Muscle layer of colon (tissue), 2 donors: ENCODE measurements at regions not wholly inside any gene's neighbourhood (a gene's known extent, or its start where the extent isn't known, plus 50 kb on each side); places are given as distances from the start of the nearest gene placed in this dataset.

Experiments
- H3K27ac ChIP-seq: one replicate; pipeline ENCODE4 v1.7.0; 2013; ENCODE audit warnings: low read depth, mild to moderate bottlenecking, low read length, moderate library complexity
- H3K27me3 ChIP-seq, 2 donors: one replicate each; pipeline ENCODE4 v1.7.0; 2013; ENCODE audit warnings: low read length in 2 of 2, mild to moderate bottlenecking in 2 of 2; ENCODE audit not compliant: insufficient read depth in 2 of 2, control insufficient read depth in 1 of 2
- H3K36me3 ChIP-seq: one replicate; pipeline ENCODE4 v1.7.0; 2013; ENCODE audit warnings: mild to moderate bottlenecking, low read length; ENCODE audit not compliant: insufficient read depth
- H3K4me1 ChIP-seq: one replicate; pipeline ENCODE4 v1.7.0; 2013; ENCODE audit warnings: mild to moderate bottlenecking, low read length; ENCODE audit not compliant: insufficient read depth
- H3K4me3 ChIP-seq, 2 donors: one replicate each; pipeline ENCODE4 v1.7.0; 2013; ENCODE audit warnings: low read length in 2 of 2, low read depth in 1 of 2, mild to moderate bottlenecking in 1 of 2, moderate library complexity in 1 of 2
- H3K9ac ChIP-seq: one replicate; pipeline ENCODE4 v1.7.0; 2013; ENCODE audit warnings: low read length
- H3K9me3 ChIP-seq: one replicate; pipeline ENCODE4 v1.7.0; 2013; ENCODE audit warnings: mild to moderate bottlenecking, low read length
- donor health status: abdominal sarcoma.
- donor health status: Adenocarcinoma of cecum.

- no peaks in the 10 kb centered on the region for H3K4me1 ChIP-seq
- no peaks in the 10 kb centered on the region for H3K9me3 ChIP-seq
- H3K27me3 ChIP-seq: no peaks in the 10 kb centered on the region
- H3K36me3 ChIP-seq: no peaks in the 10 kb centered on the region
- H3K27ac ChIP-seq: no peak overlapping the region
- no peak overlapping the region for H3K4me3 ChIP-seq
- H3K9ac ChIP-seq: no peak overlapping the region
These were observed 210.0 kb upstream of the TOPAZ1 start for GRCh38 chr3:44031387-44032380.

- no peak overlapping the region for H3K4me3 ChIP-seq
- H3K27me3 ChIP-seq: no peaks in the 10 kb centered on the region
- no peaks in the 10 kb centered on the region for H3K9me3 ChIP-seq
- no peaks in the 10 kb centered on the region for H3K36me3 ChIP-seq
- H3K9ac ChIP-seq: no peak overlapping the region
- no peaks in the 10 kb centered on the region for H3K4me1 ChIP-seq
- no peak overlapping the region for H3K27ac ChIP-seq
These were observed 209.2 kb upstream of the TOPAZ1 start for GRCh38 chr3:44032487-44032886.

- no peaks in the 10 kb centered on the region for H3K36me3 ChIP-seq
- H3K4me3 ChIP-seq: no peak overlapping the region
- no peak overlapping the region for H3K9ac ChIP-seq
- H3K27ac ChIP-seq: no peak overlapping the region
- H3K4me1 ChIP-seq: no peaks in the 10 kb centered on the region
- no peaks in the 10 kb centered on the region for H3K27me3 ChIP-seq
- H3K9me3 ChIP-seq: no peaks in the 10 kb centered on the region
These were observed 208.6 kb upstream of the TOPAZ1 start for GRCh38 chr3:44033123-44033522.

GRCh38 chr3:44036850-44037249 lies 204.8 kb upstream of the TOPAZ1 start:
- no peaks in the 10 kb centered on the region for H3K4me1 ChIP-seq
- H3K27ac ChIP-seq: no peak overlapping the region
- H3K36me3 ChIP-seq: no peaks in the 10 kb centered on the region

GRCh38 chr3:44039006-44039405 lies 202.7 kb upstream of the TOPAZ1 start:
- Histone ChIP-seq H3K27me3 (no peaks in the 10 kb centered on the region), H3K27ac (no peak overlapping the region), H3K4me3 (no peak overlapping the region), H3K9ac (no peak overlapping the region), H3K36me3 (no peaks in the 10 kb centered on the region), H3K9me3 (no peaks in the 10 kb centered on the region), H3K4me1 (no peaks in the 10 kb centered on the region)

More at GRCh38 chr3:44036850-44037249, 204.8 kb upstream of the TOPAZ1 start:
- Histone ChIP-seq H3K4me3 (no peak overlapping the region), H3K27me3 (no peaks in the 10 kb centered on the region), H3K9ac (no peak overlapping the region), H3K9me3 (no peaks in the 10 kb centered on the region)

GRCh38 chr3:44041726-44042125 lies 200.0 kb upstream of the TOPAZ1 start:
- Histone ChIP-seq H3K27ac (no peak overlapping the region), H3K9ac (no peak overlapping the region), H3K27me3 (no peaks in the 10 kb centered on the region), H3K4me1 (no peaks in the 10 kb centered on the region), H3K36me3 (no peaks in the 10 kb centered on the region), H3K9me3 (no peaks in the 10 kb centered on the region), H3K4me3 (no peak overlapping the region)

- Histone ChIP-seq H3K27ac (no peak overlapping the region), H3K4me3 (no peak overlapping the region), H3K4me1 (no peaks in the 10 kb centered on the region), H3K27me3 (no peaks in the 10 kb centered on the region), H3K9ac (no peak overlapping the region), H3K9me3 (no peaks in the 10 kb centered on the region), H3K36me3 (no peaks in the 10 kb centered on the region)
These were observed 198.9 kb upstream of the TOPAZ1 start for GRCh38 chr3:44042772-44043171.

- H3K9me3 ChIP-seq: no peaks in the 10 kb centered on the region
- H3K27ac ChIP-seq: no peak overlapping the region
- H3K27me3 ChIP-seq: no peaks in the 10 kb centered on the region
- H3K9ac ChIP-seq: no peak overlapping the region
- no peak overlapping the region for H3K4me3 ChIP-seq
- no peaks in the 10 kb centered on the region for H3K36me3 ChIP-seq
- no peaks in the 10 kb centered on the region for H3K4me1 ChIP-seq
These were observed 196.0 kb upstream of the TOPAZ1 start for GRCh38 chr3:44045476-44046275.

GRCh38 chr3:44047796-44048195 lies 193.9 kb upstream of the TOPAZ1 start:
- Histone ChIP-seq H3K9ac (no peak overlapping the region), H3K9me3 (no peaks in the 10 kb centered on the region), H3K36me3 (no peaks in the 10 kb centered on the region), H3K4me3 (no peak overlapping the region), H3K27me3 (no peaks in the 10 kb centered on the region), H3K27ac (no peak overlapping the region), H3K4me1 (no peaks in the 10 kb centered on the region)

- Histone ChIP-seq H3K27ac (no peak overlapping the region), H3K27me3 (no peaks in the 10 kb centered on the region), H3K9me3 (no peaks in the 10 kb centered on the region)
These were observed 193.3 kb upstream of the TOPAZ1 start for GRCh38 chr3:44048196-44048924.

GRCh38 chr3:44048949-44049348 lies 192.7 kb upstream of the TOPAZ1 start:
- no peaks in the 10 kb centered on the region for H3K27me3 ChIP-seq

More at GRCh38 chr3:44048196-44048924, 193.3 kb upstream of the TOPAZ1 start:
- Histone ChIP-seq H3K4me3 (no peak overlapping the region), H3K36me3 (no peaks in the 10 kb centered on the region), H3K4me1 (no peaks in the 10 kb centered on the region), H3K9ac (no peak overlapping the region)

More at GRCh38 chr3:44048949-44049348, 192.7 kb upstream of the TOPAZ1 start:
- H3K4me1 ChIP-seq: no peaks in the 10 kb centered on the region
- no peaks in the 10 kb centered on the region for H3K9me3 ChIP-seq
- H3K9ac ChIP-seq: no peak overlapping the region
- H3K36me3 ChIP-seq: no peaks in the 10 kb centered on the region
- H3K4me3 ChIP-seq: no peak overlapping the region
- no peak overlapping the region for H3K27ac ChIP-seq
